Gastroesophageal sphincter (tissue), 3 donors: ENCODE measurements at regions not wholly inside any gene's neighbourhood (a gene's known extent, or its start where the extent isn't known, plus 50 kb on each side); places are given as distances from the start of the nearest gene placed in this dataset.

ENCODE experiments used
- CTCF ChIP-seq, 4 experiments: fragments of 200-600 bp in 2 of 4; fragments of 450-650 bp in 2 of 4; sonication (generic) in 1 of 4; IDR thresholded peaks; one replicate each; pipeline ENCODE4 v1.5.1; 2017 to 2019; ENCODE audit warnings: antibody characterized with exemption in 4 of 4, mild to moderate bottlenecking in 2 of 4, moderate library complexity in 2 of 4
- POLR2A ChIP-seq, 2 donors: fragments of 450-650 bp; IDR thresholded peaks; one replicate each; pipeline ENCODE4 v1.6.1; 2017; ENCODE audit warnings: antibody characterized with exemption in 2 of 2, mild to moderate bottlenecking in 2 of 2, moderate library complexity in 1 of 2

GRCh38 chr2:235216901-235217300 lies 265.1 kb downstream of the SH3BP4 start:
- TF ChIP-seq CTCF (IDR thresholded peaks at IDR 0.05): no peak
- TF ChIP-seq POLR2A (IDR thresholded peaks at IDR 0.05): no peak
